HG03139 (cell line): ENCODE measurements at regions not wholly inside any gene's neighbourhood (a gene's known extent, or its start where the extent isn't known, plus 50 kb on each side); places are given as distances from the start of the nearest gene placed in this dataset.

ENCODE experiments used
- ATAC-seq: cut with Tn5 transposase; IDR thresholded peaks from one replicate; pipeline ENCODE4 v1.9.1; 2021; ENCODE audit not compliant: unreplicated experiment

- no peak for ATAC-seq
Measured at GRCh38 chr6:104118274-104118673, 741.4 kb downstream of the HACE1 start.

- no peak for ATAC-seq
Measured at GRCh38 chr6:104109806-104110205, 749.9 kb downstream of the HACE1 start.

GRCh38 chr6:104108634-104109033 lies 751.1 kb downstream of the HACE1 start:
- ATAC-seq, result no peak

GRCh38 chr6:104095661-104096416 lies 763.9 kb downstream of the HACE1 start:
- ATAC-seq, result no peak

- ATAC-seq, result no peak
Measured at GRCh38 chr6:104087765-104088164, 772.0 kb downstream of the HACE1 start.

GRCh38 chr6:104068281-104068680 lies 791.4 kb downstream of the HACE1 start:
- ATAC-seq, result no peak

GRCh38 chr6:104064876-104065275 lies 794.8 kb downstream of the HACE1 start:
- ATAC-seq, result no peak

GRCh38 chr6:104050455-104050854 lies 809.3 kb downstream of the HACE1 start:
- no peak for ATAC-seq

- no peak for ATAC-seq
Measured at GRCh38 chr6:104046426-104046825, 813.3 kb downstream of the HACE1 start.

- ATAC-seq, result no peak
Measured at GRCh38 chr6:104031346-104031745, 828.4 kb downstream of the HACE1 start.

GRCh38 chr6:104022126-104022525 lies 837.6 kb downstream of the HACE1 start:
- no peak for ATAC-seq

- no peak for ATAC-seq
Measured at GRCh38 chr6:104019075-104019753, 840.5 kb downstream of the HACE1 start.

- no peak for ATAC-seq
Measured at GRCh38 chr6:104017410-104018381, 842.0 kb downstream of the HACE1 start.

GRCh38 chr6:104014163-104014959 lies 845.4 kb downstream of the HACE1 start:
- no peak for ATAC-seq

- ATAC-seq, result no peak
Measured at GRCh38 chr6:104013312-104013971, 846.3 kb downstream of the HACE1 start.

- no peak for ATAC-seq
Measured at GRCh38 chr6:104010897-104011296, 848.8 kb downstream of the HACE1 start.

- no peak for ATAC-seq
Measured at GRCh38 chr6:104003803-104004516, 855.8 kb downstream of the HACE1 start.

GRCh38 chr6:103995571-103995970 lies 864.1 kb downstream of the HACE1 start:
- no peak for ATAC-seq

- no peak for ATAC-seq
Measured at GRCh38 chr6:103983860-103984259, 875.9 kb downstream of the HACE1 start.
